ENCODE measurements at regions not wholly inside any gene's neighbourhood (a gene's known extent, or its start where the extent isn't known, plus 50 kb on each side); places are given as distances from the start of the nearest gene placed in this dataset.

GRCh38 chr4:20590849-20591248, 109.4 kb upstream of the PACRGL start:
- no peak for DNase-seq

- no peak for DNase-seq
Measured at GRCh38 chr4:20591571-20591970, 108.7 kb upstream of the PACRGL start.

DNA sequence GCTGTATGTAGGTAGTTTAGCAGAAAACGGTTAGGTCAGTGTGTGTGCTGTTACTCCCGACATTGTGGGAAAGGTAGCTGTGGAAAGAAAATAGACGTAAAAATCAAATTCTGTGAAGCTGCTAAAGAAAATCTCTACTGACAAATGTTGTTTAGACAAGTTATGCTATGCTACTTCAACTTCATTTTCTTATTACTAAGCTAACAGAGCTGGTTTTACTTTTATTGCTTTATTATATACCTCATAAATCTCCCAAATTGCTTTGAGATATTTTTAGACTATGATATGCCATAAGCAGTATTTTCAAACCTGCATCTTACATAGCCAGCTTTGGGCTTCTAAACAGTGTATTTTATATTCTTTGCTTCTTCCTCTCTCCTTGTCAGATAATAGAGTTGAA, 108.2 kb upstream of the PACRGL start:
- DNase-seq = no peak

DNA sequence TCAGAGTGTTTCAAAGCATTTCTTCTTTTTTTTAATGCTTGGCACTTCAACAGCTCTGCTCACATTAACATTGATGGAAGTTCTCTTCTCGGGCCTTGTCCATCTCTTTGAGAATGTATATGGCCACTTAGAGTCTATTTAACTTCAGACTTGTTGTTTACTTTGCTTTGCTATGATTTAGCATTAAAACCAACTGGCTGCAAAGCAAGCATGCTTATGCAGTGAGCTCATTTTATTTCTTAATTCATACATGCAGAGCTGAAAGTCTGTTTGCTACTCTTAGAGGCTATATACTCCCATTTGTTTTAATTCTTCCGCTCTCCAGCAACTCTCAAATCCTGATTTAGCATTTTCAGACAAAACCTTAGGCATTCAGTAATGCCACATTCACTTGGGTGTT, 107.6 kb upstream of the PACRGL start:
- no peak for DNase-seq

DNA sequence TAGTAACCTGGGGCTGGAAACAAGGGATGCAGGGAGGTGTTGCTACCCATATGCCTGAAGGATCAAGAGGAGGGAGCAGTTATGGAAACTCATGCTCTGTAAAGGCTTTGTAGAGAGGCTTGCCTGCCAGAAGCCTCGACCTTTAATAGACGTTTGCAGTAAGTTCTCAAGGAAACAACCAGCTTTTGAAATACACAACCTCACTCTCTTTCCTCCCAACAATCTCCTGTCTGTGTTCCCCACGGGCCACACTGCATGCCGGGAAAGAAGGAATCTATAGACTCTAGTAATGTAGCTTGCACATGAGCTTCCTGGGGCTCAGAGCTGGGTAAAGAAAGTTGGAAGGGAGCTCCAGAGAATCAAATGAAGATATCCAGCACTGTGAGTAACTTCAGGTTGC, 101.6 kb upstream of the PACRGL start:
- DNase-seq = no peak

- peak in 1 of 51 donors; percentile 10 for DNase-seq
Measured at GRCh38 chr4:20603671-20604313, 96.5 kb upstream of the PACRGL start.

DNA sequence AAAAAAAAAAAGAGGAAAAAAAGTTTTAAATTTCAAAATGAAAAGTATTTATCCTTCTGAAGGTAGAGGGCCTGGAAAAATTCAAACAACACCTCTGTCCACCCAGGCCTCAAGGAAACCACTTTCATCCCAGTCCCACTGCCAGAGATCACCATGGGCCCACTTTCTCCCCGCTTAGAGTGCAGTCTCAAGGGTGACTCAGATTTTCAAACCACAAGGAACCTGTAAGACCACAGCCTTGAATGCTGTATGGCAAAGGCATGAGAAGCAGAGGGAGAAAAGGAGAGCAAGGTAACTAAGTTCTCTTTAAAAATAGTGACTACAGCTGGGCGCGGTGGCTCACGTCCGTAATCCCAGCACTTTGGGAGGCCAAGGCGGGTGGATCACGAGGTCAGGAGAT, 87.9 kb upstream of the PACRGL start:
- no peak for DNase-seq

DNA sequence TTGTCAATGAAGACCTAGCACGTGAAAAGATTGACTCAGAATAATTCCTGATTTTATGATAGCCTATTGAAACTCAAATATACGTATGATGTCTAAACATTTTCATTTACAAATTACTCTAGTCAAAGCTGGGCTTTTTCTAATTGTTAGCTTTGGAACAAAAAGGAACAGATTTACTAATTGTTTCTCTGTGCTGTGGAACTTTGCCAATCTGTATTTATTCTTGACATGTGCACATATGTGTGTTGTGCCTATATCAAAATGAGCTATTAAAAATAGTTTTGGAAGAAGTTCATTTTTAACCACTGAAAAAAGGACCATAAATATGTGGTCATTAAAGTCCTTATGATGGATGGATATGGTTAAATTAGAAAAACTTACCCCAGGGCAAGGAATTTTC, 85.4 kb upstream of the PACRGL start:
- no peak for DNase-seq

DNA sequence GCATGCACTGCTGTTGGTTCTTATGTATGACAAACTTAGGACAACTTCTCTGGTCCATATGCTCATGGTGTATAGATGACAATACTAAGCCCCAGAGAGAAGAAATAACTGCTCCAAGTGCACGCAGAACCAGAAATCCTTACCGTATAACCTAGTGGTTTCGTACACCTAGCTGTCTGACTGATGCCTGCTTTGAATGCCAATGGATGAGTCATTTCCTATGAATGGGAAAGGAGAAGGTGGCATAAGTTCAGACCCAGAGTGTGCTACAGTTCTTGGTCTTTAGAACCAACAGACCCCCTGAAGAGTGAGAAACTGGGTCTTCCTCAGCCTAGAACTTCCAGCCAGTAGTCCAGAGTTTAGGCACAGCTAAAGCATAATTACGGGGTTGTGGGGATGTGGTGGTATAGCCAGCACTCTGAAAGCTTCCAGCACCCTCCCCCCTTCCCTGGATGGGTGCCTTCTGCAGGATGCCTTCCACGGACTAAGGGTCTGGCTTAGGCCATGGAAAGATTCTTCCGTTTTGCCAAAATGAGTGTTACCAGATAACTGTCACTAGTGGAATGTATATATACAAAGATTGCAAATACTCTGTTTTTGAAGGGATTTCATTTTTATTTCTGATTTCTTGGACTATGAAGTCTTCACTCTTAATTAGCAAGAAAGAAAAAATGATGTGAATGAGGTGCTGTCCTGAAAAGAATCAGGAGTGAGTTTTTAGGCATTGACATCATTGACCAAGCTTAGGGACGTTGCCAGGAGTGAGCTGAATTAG, 84.6 kb upstream of the PACRGL start:
- DNase-seq = no peak

DNA sequence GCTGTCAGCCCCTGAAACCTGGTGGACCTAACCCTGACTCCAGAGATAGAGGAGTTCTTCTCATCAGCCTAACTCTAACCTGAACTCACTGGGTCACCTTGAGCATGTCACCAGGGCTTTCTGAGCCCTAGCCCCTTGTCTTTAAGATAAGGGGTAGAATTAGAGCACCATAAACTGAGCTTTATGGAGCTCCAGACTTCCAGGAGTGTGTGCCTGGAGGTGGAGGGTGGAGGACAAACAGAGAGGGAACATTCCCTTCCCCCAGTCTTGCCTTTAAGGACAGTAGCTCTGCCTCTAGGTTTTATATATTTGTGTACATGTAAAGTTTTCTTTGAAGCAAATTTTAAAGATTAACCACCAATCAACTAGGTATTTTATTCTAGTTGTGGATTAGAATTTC, 83.9 kb upstream of the PACRGL start:
- no peak for DNase-seq

- no peak for DNase-seq
Measured at GRCh38 chr4:20616848-20617247, 83.4 kb upstream of the PACRGL start.

DNA sequence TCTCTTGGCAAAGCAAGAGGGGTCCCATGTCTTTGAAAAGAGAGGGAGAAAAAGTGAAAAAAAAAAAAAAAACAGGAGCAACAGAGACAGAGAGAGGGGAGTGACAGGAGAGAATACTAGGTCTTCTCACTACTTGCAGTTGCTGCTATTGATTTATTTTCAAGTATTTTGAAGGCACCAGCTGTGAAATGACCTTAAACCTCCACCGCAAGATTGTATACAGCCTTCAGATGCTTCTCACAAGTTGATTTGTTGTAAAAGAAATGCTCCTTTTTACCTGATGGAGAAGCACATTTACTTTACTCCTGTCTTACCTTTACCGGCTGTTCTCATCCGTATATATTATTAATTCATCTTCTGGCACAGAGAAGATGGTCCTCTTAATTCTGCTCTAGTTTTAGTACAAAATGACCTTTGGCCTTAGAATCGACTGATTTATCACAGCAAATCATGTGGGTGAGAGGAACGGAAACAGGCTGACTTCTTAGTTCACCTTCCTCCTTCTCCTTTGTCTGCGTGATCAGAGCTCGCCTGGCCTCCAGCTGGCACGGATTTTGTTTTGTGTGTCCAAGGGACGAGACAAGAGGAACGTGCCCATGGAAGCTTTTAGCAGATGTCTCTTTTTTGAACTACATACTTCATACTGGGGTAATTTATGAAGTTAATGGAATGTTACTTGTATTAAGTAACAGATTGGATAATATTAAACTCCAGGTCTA, 82.4 kb upstream of the PACRGL start:
- DNase-seq = peak in 19 of 51 donors; percentile 1 to 42 (median 9)

DNA sequence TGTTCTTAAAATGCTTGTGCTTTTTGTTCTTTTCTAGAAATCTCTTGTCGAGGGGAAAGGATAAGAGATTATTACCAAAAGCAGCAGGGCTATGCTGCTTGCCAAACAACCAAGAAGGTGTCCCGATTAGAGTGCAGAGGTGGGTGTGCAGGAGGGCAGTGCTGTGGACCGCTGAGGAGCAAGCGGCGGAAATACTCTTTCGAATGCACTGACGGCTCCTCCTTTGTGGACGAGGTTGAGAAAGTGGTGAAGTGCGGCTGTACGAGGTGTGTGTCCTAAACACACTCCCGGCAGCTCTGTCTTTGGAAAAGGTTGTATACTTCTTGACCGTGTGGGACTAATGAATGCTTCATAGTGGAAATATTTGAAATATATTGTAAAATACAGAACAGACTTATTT, 81.5 kb upstream of the PACRGL start:
- DNase-seq = no peak

- DNase-seq = no peak
Measured at GRCh38 chr4:20621476-20621875, 78.8 kb upstream of the PACRGL start.

- no peak for DNase-seq
Measured at GRCh38 chr4:20622701-20623100, 77.6 kb upstream of the PACRGL start.

- DNase-seq = no peak
Measured at GRCh38 chr4:20623939-20624338, 76.3 kb upstream of the PACRGL start.

DNA sequence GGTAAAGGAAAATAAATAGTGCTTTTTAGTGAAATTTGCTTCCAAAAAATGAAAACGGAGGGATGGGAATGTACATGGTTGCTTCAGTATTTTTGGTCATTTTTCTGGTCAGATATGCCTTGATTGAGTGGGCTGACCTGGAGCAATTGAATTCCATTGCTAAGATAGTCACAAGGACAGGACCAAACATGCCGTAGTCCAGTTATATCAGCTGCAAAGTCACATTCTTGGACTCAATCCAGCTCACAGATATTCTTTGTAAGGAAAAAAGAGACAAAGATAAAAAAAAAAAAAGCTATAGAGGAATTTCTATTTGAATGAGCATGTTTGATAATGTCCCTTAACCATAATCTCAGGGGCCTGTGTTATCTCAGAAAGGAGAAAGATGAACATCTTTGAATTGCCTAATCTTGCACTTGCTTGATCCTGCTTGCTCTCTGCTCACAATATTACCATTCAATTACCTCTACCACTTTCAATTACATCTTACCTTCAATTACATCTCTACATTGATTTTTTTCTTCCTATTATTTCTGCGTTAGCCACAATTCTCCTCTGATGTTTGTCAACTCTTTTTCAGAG, 75.4 kb upstream of the PACRGL start:
- DNase-seq = no peak

- peak in 4 of 51 donors; percentile 1 to 4 (median 2) for DNase-seq
Measured at GRCh38 chr4:20625426-20625825, 74.8 kb upstream of the PACRGL start.

DNA sequence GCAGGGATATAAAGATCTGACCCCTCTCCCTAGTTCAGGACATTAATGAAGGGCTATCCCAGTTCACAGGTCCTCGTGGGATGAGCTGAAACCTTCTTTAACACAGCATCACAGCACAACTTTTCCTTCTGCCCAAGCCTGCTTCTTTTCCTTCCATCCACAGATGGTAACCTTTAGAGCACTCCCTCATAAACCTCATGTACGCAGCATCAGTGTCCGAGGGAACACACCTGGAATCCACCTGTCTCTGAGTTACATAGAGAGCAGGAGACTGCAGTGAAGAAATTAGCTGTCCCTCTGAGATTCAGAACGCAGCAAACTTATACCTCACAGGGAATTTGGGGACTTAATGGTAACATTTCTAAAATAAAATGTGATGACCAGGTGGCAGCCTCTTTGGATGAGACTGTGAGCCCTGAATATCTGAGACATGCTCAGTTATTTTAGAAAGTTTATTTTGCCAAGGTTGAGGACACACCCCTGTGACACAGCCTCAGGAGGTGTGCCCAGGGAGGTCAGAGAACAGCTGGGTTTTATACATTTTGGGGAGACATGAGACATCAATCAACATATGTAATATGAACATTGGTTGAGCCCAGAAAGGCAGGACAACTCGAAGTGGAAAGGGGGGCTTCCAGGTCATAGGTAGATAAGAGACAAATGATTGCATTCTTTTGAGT, 73.8 kb upstream of the PACRGL start:
- DNase-seq = no peak

GRCh38 chr4:20627866-20628265, 72.4 kb upstream of the PACRGL start:
- no peak for DNase-seq

Data from hypothalamus (tissue), 51 donors.